GM18511 (cell line): ENCODE measurements at regions not wholly inside any gene's neighbourhood (a gene's known extent, or its start where the extent isn't known, plus 50 kb on each side); places are given as distances from the start of the nearest gene placed in this dataset.
"Not testable (repeated sequence)": the region's sequence is repeated elsewhere in the genome, so short reads cannot be mapped to it uniquely, and the experiment has no call there.

Experiments used
- ATAC-seq: cut with Tn5 transposase; IDR thresholded peaks from one replicate; pipeline ENCODE4 v1.9.1; 2021; ENCODE audit warnings: mild to moderate bottlenecking, moderate library complexity; ENCODE audit not compliant: unreplicated experiment

DNA sequence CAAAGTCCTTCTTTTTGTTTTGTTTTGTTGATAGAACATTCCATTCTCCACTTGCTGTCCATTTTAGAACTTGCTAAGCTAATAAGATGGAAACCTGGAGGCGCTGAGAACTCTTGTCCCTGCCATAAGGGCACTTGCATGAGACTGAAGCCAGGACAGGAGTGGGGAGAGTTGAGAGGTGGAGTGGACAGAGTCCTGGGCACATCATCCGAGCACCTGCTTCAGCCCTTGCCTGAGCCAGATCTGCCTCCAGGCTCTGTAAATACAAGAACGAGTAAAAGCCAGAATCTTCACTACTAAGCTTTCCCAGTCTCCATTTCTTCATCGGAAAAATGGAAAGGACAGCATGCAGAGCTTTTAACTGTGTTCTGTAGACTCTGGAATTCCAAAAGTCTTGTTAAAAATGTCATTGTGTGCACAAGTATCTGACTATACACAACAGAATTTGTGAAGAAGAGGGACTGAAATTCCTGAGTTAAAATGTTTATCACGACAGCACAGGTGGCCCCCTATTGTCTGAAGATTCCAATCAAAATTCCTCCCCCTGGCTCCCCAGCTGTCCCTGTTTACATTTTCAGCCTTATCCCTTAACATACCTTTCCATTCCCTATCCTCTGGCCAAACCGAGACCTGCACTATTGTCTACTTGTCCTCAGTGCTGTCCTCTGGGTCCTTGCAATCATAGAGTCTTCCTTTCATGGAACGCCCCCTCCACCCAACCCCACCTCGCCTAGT is 498.2 kb upstream of the TNP1 start:
- no peak for ATAC-seq

DNA sequence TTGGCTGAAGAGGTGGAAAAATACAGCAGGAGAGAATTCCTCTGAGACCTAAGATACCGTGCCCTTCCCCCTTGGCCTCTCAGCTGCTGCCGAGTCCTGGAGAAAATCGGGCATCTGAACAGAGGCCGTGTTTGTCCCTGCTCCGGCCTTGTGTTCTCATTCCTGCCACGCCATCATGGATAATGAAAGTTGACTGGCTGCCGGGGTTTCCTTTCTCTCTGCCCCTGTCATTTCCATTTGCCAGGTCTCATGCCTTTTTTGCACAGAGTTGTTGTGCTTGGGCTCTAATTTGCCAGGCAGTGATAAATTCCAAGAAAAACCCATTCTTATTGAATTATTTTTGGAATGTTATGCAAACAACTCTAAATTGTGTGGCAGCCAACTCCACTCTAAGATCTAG is 496.9 kb upstream of the TNP1 start:
- ATAC-seq = no peak

DNA sequence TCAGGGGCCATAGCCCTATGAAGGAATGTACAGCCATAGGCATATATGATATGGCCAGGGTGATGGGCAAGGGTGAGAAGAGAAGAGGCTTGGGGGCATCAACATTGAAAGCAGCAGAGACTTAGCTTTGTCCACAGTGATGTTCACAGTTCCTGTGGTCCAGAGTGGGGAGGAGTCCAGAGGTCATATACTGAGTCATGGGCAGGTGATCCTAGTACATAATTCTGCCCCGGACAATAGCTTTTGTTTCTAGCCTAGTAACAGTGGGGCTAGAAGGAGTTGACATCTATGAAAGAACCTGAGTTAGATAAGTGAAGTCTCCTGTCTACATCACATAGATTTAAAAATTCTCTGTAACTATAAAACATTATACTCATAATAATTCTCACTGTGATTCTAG is 496.3 kb upstream of the TNP1 start:
- no peak for ATAC-seq

DNA sequence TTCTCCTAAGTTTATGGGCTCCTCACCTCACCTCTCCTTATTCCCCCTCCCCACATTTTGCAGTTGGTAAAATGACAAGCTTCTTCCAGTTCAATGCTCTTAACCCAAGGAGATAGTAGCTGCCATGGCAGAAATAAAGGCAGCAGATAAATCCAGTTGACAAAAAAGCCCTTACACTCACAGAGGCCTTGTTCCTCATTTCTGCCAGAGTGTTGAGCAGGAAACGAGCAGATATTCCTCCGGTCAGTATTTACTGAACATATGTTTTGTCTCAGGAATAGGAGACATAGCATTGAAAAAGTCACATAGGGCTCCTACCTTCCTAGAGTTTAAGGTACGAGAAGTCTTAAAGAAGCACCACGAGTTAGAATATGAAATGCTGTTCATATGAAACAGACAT is 493.7 kb upstream of the TNP1 start:
- ATAC-seq = no peak

DNA sequence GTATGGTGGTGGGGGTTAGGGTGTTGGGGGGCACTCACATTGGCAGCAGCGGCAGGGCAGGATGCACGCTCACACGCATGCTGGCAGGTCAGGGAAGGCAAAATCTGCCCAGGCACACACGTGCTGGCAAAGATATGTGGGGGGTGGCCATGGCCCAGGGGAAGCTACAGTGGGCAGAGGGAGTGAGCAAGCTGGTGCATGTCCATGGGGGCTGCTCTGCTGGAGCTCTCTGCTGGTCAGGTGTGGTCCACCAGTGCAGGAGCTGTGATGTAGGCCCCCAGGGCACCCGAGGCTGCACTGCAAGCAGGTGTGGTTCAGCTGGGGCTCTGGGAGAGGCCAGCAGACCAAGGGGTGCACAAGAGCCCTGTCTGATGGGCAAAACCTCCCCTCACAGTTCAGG is 491.5 kb upstream of the TNP1 start:
- no peak for ATAC-seq

DNA sequence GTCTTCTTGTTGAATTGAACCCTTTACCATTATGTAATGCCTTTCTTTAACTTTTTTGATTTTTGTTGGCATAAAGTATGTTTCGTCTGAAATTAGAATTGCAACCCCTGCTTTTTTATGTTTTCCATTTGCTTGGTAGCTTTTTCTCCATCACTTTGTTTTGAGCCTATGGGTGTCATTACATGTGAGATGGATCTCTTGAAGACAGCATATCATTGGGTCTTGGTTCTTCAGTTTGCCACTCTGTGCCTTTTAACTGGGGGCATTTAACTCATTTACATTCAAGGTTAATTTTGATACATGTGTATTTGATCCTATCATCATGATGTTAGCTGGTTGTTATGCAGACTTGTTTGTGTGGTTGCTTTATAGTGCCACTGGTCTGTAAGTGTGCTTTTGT is 489.4 kb upstream of the TNP1 start:
- ATAC-seq = no peak

DNA sequence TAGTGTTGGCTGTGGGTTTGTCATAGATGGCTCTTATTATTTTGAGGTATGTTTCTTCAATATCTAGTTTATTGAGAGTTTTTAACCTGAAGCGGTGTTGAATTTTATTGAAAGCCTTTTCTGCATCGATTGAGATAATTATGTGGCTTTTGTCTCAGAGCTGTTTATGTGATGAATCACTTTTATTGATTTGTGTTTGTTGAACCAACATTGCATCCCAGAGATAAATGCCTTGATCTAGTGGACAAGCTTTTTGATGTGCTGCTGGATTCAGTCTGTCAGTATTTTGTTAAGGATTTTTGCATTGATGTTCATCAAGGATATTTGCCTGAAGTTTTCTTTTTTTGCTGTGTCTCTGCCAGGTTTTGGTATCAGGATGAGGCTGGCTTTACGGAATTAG is 487.8 kb upstream of the TNP1 start:
- not testable (repeated sequence) for ATAC-seq

DNA sequence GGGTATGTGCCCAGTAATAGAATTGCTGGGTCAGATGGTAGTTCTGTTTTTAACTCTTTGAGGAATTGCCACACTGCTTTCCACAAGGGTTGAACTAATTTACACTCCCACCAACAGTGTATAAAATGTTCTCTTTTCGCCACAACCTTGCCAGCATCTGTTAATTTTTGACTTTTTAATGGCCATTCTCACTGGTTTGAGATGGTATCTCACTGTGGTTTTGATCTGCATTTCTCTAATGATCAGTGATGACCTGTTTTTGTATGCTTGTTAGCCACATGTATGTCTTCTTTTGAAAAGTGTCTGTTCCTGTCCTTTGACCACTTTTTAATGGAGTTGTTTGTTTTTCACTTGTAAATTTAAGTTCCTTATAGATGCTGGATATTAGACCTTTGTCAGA is 486.2 kb upstream of the TNP1 start:
- not testable (repeated sequence) for ATAC-seq

DNA sequence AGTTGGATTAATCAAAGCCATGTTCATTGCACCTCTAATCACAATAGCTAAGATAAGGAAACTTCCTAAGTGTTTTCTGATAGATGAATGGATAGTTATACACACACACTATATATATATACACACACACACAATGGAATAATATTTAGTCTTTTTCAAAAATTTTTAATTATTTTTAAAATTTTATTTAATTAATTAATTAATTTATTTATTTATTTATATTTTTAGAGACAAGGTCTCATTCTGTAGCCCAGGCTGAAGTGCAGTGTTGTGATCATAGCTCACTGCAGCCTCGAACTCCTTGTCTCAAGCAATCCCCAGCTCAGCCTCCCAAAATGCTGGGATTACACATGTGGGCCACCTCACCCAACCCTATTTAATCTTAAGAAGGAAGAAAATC is 481.0 kb upstream of the TNP1 start:
- ATAC-seq = no peak

DNA sequence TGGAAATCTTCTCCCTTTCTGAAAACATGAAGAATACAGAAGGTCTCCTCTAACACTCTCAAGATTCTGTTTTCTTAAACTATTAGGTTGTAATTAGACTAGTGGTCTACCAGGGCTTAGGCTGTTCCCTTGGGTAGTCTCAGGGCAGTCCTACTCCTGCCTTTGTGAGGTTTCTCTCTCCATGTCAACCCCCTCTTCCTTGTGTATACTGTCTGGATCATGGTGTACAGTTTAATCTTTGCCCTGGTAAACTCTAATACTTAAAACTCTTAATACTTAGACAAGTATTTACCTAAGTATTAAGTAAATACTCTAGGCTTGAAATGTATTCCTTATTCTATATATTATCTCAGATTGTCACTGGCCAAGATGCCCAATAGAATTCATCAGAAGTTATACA is 480.3 kb upstream of the TNP1 start:
- ATAC-seq = no peak

DNA sequence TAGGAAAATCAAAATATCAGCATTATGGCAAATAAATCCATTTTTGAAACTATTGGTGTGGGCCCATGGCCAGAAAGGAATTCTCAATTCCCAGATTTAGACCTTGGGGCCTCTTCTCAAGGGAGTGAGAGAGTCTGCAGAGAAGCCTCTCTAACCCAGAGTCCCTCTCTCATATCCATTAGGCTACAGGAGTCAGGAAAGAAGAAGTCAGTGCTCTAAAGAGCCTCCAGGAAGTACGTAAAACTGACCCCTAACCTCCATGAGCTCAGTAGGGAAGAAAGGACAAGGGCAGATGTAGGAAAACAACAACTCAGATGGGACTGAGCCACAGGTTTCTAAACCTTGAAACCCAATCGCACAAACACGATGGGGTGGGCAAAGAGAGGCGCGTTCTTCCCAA is 479.9 kb upstream of the TNP1 start:
- ATAC-seq = no peak

DNA sequence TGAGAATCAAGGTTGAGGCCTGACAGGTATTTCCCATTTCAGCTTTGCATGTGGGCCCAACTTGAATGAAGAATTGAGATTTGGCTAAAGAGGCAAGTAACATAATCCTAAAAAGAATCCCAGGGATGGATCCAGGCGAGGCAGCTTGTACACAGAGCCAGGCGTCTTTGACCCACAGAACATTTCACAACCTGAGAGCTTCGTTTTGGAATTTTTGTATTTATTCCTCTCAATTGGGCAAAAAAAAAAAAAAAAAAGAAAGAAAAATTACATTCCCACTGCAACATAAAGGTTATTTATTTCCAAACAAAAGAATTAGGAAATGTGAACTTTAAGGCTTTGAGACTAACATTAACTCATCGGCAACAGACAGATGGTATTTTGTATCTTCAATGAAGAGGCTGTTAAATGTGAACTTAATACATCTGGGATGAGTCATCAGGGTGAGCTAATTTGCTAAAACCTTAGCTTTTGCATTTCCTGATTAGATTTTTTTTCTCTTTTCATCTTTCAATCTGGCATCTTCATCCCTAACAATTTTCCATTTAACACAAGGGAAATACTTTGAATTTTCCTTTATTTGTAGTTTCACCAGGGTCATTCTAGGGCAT is 478.5 kb upstream of the TNP1 start:
- ATAC-seq = no peak

DNA sequence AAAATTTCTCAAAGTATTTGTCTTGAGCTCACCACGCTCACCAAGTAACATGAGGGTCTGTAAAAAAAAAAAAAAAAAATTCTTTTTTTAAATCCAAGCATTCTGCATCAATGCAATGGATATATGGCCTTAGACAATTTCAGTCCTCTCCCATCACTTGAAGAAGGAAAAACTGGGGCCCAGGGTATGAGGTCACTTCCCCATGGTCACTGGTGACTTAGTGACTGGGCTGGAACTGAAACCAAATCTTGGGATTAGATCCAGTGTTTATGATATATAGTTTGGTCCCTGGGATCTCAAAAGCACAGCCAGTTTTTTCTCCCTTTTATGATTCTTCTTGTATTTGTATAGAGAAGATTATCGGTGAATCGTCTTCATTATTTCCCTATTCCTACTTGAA is 477.9 kb upstream of the TNP1 start:
- no peak for ATAC-seq

DNA sequence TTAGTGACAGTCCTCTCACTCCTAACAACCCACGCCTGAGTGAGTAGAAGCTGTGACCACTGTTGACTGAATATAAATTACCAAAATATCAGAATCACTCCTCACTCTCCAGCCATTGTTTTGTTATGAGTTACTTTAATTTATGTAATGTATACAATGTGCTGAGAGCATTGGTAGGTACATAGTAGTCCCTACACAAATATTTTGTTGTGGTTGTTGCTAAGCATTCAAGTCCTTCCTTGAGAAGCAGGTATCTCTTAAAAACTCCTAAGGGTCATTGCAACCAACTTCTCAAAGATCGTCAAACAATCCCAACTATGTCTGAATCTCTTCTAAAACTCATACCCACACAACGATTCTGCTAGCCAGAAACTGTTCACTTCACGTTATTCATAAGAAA is 476.8 kb upstream of the TNP1 start:
- ATAC-seq = no peak

DNA sequence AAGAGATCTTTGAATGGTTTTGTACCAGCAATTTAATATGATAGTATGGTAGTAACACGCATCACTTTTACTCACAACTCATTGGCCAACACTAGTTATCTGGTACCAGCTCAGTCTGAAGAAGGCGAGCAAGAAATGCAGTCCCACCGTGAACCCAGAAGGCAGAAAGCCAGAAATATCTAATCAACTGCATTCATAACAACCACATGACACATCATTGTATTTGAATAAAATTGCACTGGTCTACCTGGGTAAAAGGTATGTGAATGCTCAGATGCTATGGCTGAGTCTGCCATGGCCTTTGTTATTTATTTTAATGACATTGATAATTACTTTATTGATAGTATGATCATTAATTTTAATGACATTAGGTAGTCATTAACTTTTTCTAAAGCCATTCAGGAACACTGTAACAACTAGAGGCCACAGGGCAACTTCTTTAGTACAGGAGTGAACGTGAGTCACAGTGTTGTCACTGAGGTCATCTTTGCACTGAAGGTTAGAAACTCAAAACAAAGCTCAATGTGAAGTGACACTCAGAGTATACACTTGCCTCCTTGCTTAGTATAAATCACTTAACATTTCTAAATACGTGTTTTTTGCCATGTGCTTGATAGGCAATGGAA is 475.6 kb upstream of the TNP1 start:
- ATAC-seq = no peak

DNA sequence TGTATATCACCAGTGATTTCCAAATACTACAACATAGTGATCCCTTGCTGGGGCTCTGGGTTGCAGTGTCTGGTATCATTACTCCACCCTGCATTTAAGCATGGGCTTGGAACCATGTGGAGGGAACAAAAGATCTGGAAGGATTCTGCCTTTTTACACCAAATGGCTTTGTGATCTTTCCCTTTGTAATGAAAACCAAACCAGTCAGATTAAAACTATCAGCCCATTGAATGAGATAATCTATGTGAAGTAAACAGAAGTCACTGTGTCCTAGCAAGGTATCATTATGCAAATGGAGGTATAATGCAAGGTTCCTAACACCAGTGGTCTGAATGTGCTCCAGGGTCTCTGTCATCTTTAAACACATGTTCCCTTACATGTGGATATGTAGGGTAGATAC is 474.7 kb upstream of the TNP1 start:
- ATAC-seq = no peak

DNA sequence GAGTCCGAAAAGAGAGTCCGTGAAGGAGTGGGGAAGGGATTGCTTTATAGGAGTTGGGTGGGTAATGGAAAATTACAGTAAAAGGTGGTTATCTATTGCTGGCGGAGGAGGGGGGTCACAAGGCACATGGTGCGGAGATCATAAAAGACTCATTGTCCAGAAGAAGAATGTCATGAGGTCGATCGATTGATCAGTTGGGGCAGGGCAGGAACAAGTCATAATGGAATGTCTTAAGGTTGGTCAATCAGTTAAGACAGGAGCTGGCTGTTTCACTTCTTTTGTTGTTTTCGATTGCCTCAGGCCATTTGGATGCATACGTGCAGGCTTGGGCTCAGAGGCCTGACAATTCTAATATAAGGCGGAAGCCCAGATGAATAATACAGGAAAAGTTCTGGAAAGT is 473.0 kb upstream of the TNP1 start:
- ATAC-seq = no peak

DNA sequence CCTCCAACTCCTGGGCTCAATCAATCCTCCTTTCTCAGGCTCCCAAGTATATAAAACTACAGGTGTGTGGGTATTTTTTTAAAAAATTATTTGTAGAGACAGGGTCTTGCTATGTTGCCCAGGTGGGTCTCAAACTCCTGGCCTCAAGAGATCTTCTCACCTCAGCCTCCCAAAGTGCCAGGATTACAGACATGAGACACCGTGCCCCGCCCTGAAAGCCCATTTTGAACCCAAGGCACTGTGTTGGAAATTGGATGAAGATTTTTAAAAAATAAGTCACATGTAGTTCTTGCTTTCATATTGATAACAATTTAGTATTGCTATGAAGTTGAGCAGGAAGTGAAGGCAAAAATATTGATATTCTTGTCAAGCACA is 472.5 kb upstream of the TNP1 start:
- ATAC-seq = no peak

DNA sequence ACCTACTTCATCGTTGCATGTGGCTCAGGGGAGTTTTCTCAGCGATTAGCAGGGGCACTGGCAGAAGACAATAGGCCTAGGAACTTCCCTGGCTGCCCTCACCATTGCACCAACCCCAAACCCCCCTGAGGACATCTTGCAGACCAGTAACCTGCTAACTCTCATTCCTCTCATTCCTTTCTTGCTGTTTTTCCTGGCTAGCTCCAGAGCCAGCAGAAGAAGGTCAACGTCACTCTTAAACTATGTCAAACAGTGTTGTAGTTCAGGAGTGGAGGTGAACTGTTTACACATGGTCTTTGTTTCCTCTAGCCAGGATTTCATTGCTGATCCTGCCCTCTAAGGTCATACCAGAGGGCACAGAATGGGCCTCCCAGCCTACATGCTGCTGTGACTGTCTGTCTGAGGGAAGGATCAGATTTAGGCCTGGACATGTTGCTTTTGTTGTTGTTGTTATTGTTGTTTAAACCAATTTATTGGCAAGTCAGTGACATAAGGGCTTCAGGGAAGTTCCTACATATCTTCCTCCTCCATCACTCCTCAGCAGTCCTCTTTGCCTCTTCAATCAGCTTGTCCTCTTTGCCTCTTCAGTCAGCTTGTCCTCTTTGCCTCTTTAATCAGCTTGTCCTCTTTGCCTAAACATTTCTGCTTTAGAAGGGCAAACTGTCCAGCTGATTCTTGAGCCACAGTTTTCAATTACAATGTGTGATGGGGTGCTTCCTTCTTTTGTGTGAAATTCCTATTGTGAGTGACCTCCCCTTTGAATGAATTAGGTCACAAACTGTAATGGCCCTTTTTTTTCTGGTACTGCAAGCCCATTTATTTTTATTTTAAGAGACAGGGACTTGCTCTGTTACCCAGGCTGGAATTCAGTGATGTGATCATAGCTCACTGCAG is 471.9 kb upstream of the TNP1 start:
- no peak for ATAC-seq

DNA sequence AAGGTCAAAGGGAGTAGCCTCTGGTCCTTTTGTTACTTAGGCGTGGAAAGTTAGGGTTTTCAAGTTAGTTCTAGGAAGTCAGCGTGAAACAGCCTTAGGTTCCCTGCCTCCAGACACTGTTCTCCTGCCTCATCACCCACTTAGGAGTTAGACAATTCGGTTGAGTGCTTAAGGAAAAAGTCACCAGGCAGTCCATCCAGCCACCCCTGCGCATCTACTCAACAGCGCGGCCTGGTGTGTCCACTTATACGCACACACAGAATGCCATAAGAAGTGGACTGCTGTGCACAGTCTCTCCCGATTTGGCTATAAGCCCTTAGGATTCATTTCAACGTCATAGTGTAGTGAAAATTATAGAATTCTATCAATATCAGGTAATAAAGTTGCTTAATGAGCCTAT is 470.8 kb upstream of the TNP1 start:
- ATAC-seq = no peak

DNA sequence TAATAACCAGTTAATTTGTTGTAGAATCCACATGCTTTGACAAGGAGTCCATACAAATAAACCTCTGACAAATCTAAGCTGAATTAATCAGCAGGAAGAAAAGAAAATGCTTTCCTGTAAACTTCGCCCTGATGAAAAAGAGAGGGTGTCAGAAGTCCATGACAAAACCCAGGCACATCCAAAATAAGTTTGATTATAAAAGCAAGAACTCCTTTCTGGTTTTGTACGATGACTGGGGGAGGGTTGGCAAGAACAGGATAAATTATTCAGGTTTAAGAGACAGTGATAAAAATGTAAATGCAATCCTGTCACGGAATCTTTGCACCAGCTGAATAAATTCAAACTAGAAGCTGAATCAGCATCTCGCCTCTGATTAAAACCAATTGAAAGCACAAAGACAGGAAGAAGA is 469.2 kb upstream of the TNP1 start:
- ATAC-seq = no peak

DNA sequence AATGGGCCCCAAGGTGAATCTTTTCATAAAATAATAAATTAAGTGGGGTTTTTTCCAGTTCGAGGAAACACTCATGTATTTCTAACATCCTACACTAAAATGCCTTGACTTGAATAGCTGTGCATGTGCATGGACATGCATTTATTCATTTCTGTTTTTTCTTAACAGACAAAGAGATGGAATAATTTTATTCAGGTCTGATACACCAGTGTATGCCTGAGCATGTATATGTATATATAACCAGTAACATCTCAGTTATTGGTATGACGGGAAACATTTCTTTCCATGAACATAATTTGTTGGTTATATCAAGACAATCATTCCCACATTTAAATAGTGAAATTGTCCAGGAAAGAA is 468.7 kb upstream of the TNP1 start:
- no peak for ATAC-seq
